ENCODE measurements at regions not wholly inside any gene's neighbourhood (a gene's known extent, or its start where the extent isn't known, plus 50 kb on each side); places are given as distances from the start of the nearest gene placed in this dataset.

- DNase-seq, result no peak
- no peaks in the 10 kb centered on the region for H3K36me3 ChIP-seq
- H3K27ac ChIP-seq, result no peak overlapping the region
- H3K9me3 ChIP-seq, result no peaks in the 10 kb centered on the region
- H3K4me1 ChIP-seq, result no peaks in the 10 kb centered on the region
- no peaks in the 10 kb centered on the region for H3K27me3 ChIP-seq
- H3K4me3 ChIP-seq, result no peak overlapping the region
- intact Hi-C loops (cut with DNase I; ENCODE audit: low total_unique reads), result no loop called here
- no peak for TF ChIP-seq POLR2A (IDR thresholded peaks at IDR 0.05)
- TF ChIP-seq, protein P1, sequence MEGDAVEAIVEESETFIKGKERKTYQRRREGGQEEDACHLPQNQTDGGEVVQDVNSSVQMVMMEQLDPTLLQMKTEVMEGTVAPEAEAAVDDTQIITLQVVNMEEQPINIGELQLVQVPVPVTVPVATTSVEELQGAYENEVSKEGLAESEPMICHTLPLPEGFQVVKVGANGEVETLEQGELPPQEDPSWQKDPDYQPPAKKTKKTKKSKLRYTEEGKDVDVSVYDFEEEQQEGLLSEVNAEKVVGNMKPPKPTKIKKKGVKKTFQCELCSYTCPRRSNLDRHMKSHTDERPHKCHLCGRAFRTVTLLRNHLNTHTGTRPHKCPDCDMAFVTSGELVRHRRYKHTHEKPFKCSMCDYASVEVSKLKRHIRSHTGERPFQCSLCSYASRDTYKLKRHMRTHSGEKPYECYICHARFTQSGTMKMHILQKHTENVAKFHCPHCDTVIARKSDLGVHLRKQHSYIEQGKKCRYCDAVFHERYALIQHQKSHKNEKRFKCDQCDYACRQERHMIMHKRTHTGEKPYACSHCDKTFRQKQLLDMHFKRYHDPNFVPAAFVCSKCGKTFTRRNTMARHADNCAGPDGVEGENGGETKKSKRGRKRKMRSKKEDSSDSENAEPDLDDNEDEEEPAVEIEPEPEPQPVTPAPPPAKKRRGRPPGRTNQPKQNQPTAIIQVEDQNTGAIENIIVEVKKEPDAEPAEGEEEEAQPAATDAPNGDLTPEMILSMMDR (IDR thresholded peaks at IDR 0.05), result no peak
These were observed 1030.1 kb upstream of the POU3F3 start for GRCh38 chr2:103823847-103824246.

DNA sequence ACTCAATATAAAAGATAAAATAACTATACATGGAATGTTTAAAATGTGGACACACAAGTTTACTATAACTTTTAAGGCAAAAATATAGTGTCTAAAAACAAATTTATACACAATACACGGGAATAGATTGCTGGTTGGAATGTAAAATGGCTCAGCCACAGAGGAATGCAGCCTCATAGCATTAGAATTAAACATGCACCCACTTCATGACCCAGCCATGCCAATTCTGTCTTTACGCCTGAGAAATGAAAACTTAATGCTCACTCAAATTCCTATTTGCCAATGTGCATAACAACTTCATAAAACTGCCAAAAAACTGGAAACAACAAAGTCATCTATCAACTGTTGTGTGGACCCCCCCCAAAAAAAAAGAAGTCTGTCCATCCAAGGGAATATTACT, 1006.6 kb upstream of the POU3F3 start:
- H3K36me3 ChIP-seq, result no peaks in the 10 kb centered on the region
- H3K4me1 ChIP-seq, result no peaks in the 10 kb centered on the region
- intact Hi-C loops (cut with DNase I; ENCODE audit: low total_unique reads), result no loop called here
- H3K9me3 ChIP-seq, result no peaks in the 10 kb centered on the region
- H3K27ac ChIP-seq, result no peak overlapping the region
- no peak overlapping the region for H3K4me3 ChIP-seq
- no peak for DNase-seq
- no peak for TF ChIP-seq POLR2A (IDR thresholded peaks at IDR 0.05)
- TF ChIP-seq, protein P1 (IDR thresholded peaks at IDR 0.05), result no peak
- no peaks in the 10 kb centered on the region for H3K27me3 ChIP-seq

- Histone ChIP-seq H3K36me3 (no peaks in the 10 kb centered on the region), H3K27me3 (no peaks in the 10 kb centered on the region), H3K27ac (no peak overlapping the region), H3K4me3 (no peak overlapping the region), H3K9me3 (no peaks in the 10 kb centered on the region), H3K4me1 (no peaks in the 10 kb centered on the region)
- intact Hi-C loops (cut with DNase I; ENCODE audit: low total_unique reads), result no loop called here
- no peak for DNase-seq
- TF ChIP-seq, protein P1 (IDR thresholded peaks at IDR 0.05), result no peak
- no peak for TF ChIP-seq POLR2A (IDR thresholded peaks at IDR 0.05)
These were observed 994.7 kb upstream of the POU3F3 start for GRCh38 chr2:103859238-103859637.

- DNase-seq, result no peak
- TF ChIP-seq, protein P1 (IDR thresholded peaks at IDR 0.05), result no peak
- no peak for TF ChIP-seq POLR2A (IDR thresholded peaks at IDR 0.05)
- H3K4me1 ChIP-seq, result no peaks in the 10 kb centered on the region
These were observed 993.9 kb upstream of the POU3F3 start for GRCh38 chr2:103860016-103860415.

GRCh38 chr2:103868396-103868795, 985.5 kb upstream of the POU3F3 start:
- TF ChIP-seq, protein P1 (IDR thresholded peaks at IDR 0.05), result no peak
- no peak for TF ChIP-seq POLR2A (IDR thresholded peaks at IDR 0.05)
- no peaks in the 10 kb centered on the region for H3K4me1 ChIP-seq
- no peak overlapping the region for H3K4me3 ChIP-seq
- no peaks in the 10 kb centered on the region for H3K36me3 ChIP-seq
- no peak overlapping the region for H3K27ac ChIP-seq
- no peaks in the 10 kb centered on the region for H3K9me3 ChIP-seq
- DNase-seq, result no peak
- intact Hi-C loops (cut with DNase I; ENCODE audit: low total_unique reads), result no loop called here
- H3K27me3 ChIP-seq, result no peaks in the 10 kb centered on the region

More at GRCh38 chr2:103860016-103860415, 993.9 kb upstream of the POU3F3 start:
- Histone ChIP-seq H3K36me3 (no peaks in the 10 kb centered on the region), H3K27me3 (no peaks in the 10 kb centered on the region), H3K4me3 (no peak overlapping the region), H3K27ac (no peak overlapping the region), H3K9me3 (no peaks in the 10 kb centered on the region)
- intact Hi-C loops (cut with DNase I; ENCODE audit: low total_unique reads), result no loop called here

Data from uterus (tissue), 3 donors.